GDM1 (cell line): ENCODE measurements at regions not wholly inside any gene's neighbourhood (a gene's known extent, or its start where the extent isn't known, plus 50 kb on each side); places are given as distances from the start of the nearest gene placed in this dataset.
"Not testable (repeated sequence)": the region's sequence is repeated elsewhere in the genome, so short reads cannot be mapped to it uniquely, and the experiment has no call there.

Experiments
- DNase-seq: peaks from one replicate; lab custom pipeline; 2025; lab: John Stamatoyannopoulos, UW

DNA sequence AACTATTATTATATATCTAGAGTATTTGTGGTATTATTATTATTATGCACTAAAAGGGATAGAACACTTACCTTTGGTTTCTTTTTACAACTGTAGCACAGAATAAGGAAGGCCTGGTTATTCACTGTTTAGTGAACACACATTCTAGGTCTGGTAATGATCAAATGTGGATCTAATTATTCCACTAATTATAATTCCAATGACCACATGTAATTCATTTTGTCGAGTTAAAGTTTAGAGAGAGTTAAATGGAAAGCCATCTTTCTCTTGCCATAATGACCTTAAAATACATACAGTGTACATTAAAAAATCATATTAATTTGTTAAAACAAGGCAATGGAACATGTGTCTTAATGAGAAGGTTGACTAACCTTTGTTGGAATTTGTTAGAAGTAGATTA lies 147.8 kb downstream of the SEM1 start:
- no peak for DNase-seq

DNA sequence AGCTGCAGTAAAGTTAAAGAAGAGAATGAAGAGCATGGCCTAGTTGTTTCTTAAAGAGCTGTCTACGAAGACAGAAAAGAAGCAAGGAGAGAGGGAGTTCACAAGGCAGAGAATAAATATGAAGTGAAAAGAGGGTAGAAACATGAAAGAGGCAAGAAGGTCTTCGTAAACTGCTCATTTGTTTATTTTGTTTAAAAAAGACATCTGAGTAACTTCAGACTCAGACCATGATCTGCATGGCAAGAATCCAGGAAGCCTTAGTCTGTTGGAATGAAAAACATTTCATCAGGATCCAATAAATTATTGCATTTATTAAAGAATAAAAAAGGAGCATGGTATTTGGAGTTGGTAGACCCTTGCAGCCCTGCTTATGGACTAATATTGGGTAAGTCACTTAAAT lies 151.1 kb downstream of the SEM1 start:
- no peak for DNase-seq

DNA sequence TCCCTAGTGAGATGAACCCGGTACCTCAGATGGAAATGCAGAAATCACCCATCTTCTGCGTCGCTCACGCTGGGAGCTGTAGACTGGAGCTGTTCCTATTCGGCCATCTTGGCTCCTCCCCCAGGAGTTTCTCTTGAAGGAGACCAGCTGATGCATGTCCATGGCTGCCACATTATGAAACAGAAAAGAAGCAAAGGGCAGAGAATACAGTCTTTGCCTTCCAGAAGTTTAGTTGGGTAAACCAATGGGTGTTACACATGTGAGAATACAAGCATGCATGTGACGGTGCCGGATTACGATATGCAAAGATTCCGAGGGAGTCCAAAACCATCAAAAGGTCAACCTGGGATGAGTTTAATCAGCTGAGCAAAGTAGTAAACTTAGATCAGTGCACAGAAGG lies 151.6 kb downstream of the SEM1 start:
- no peak for DNase-seq

DNA sequence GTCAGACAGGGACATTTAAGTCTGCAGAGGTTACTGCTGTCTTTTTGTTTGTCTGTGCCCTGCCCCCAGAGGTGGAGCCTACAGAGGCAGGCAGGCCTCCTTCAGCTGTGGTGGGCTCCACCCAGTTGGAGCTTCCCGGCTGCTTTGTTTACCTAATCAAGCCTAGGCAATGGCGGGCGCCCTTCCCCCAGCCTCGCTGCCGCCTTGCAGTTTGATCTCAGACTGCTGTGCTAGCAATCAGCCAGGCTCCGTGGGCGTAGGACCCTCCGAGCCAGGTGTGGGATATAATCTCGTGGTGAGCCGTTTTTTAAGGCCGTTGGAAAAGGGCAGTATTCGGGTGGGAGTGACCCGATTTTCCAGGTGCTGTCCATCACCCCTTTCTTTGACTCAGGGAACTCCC lies 152.0 kb downstream of the SEM1 start:
- DNase-seq, result not testable (repeated sequence)

DNA sequence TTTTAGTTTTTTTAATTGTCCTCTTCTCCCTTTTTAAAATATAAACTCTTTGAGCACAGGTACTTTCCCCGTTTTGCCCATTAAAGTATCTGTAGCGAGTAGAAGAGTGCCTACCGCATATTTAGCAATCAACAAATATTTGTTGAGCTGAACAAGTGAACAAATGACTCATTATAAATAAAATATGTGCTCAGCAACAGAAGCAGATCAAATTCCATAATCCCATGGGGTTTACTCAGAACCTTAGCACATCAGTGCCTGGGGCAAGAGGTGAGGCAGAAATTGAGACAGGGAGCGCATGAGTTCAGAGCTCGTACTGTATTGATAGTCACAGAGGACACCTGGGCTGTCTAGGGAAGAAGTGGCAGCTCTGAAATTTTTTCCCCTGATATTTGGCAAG lies 161.0 kb downstream of the SEM1 start:
- no peak for DNase-seq

DNA sequence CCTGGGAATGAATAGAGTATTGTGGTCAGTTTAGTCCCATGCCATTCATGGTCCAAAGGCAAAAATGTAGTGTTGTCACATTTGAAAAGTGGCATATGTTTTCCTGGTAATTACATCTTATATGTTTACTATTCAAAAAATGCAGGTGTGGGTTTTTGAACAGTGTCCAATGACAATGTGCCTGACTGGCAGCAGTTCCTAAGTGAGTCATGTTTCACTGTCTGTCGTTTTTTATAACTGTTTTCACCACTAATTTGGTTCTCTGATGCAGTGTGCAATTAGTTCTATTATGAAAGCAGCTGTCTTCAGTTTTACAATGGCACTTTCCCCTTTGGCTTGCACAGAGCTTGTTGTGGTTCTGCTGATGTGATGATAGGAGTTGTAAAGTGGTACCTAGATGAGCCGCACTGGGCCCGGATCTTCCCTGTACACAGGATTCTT lies 162.3 kb downstream of the SEM1 start:
- DNase-seq, result no peak

DNA sequence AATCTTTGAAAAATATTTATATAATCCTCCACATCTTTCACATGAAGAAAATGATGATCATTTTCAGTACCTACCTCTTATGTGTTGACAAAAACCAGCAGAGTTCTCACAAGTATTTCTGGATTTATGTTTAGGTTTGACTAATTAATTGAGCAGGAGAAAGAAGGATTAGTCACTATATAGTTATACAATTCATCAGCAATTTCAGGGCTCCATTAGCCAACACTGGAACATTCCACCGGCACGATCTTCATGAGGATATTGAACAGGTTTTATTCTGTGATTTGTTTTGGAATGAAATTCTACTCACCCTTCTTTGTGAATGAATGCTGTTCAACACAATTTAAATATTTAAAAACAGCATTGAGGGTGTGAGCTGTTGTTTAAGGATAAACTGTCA lies 163.2 kb downstream of the SEM1 start:
- no peak for DNase-seq

DNA sequence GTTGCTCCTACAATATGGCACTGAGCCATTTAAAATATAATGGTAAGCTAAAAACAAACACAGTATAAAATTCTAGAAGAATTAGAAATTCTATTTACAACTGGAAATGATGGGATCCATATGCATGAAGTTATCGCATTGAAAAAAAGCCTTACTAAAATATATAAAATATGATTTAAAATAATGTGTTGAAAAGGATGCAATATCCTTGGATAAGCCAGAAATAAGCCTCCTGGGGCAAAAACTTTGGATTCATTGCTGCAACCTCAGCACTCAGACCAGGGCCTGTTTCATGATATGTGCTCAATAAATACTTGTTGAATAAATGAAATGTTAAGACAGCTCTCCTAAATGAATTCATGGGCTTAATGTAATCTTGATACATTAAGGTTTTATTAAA lies 170.2 kb downstream of the SEM1 start:
- no peak for DNase-seq

DNA sequence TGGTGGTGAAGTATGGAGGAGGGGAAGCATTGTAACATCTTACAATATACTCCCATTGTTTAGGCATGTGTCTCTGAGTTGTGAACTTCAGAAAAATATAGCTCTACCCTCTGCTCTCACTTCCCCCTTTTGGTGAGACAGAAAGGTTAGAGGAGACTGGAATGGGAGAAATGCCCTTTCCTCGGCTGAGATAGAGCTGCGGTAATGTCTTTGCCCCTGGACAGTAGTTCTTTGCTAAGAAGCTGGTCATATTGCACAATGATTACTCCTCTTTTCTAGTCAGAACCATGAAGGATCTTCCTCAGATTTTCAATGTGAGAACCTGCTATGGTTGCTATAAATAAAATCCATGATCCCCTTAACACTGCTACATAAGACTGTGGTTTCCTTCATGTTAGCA lies 171.0 kb downstream of the SEM1 start:
- no peak for DNase-seq

DNA sequence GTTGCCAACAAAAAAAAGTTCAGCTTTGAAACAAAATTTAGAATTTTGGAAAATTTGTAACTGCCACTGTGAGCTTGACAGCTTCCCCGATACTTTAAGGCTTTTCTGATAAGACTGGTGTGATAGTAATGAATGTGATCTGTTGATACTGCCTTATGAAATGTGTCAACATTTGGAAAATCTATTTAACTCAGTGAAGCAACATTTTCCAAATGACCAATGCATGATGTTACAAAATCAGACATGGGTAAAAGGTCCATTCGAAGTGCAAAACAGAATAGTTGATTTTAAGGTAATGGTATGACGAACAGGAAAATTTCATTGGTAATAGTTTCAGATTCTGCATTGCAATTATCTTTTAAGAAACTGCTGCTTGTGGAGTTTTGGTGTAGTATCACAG lies 175.4 kb downstream of the SEM1 start:
- DNase-seq, result no peak

DNA sequence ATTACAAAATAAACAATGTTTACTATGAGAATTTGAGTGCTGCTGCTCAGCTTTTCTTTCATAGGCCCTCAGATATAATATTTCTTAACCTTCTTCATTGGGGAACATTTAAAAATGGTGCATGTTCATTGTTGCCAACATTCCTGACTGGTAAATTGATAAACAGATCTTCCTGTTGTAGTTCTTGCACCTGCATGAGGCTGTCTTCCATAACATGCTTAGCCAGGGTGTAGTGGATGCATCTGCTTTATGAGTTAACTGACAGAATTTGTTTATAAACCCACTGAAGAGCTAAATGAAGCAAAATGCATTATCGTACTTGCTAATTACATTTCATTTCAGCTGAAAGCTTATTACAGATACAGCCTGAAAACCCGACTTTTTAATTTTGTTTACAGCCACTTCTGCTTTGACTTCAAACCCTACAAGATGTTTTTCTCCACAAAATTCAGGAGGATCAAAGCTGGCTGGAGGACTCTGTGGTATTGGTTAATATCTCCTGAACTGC lies 177.2 kb downstream of the SEM1 start:
- DNase-seq, result no peak

DNA sequence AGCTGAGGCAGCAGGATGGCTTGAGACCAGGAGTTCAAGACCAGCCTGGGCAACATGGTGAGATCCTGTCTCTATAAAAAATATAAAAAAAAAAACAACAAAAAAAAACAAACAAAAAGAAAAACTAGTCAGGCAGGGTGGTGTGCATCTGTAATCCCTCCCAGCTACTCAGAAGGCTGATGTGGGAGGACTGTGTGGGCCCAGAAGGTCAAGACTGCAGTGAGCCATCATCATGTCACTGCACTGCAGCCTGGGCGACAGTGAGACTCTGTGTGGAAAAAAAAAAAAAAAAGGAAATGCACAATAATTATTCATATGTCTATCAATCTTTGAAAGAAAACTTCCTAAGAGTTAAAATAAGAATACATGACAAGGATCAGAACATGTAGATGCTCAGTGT lies 178.3 kb downstream of the SEM1 start:
- no peak for DNase-seq

DNA sequence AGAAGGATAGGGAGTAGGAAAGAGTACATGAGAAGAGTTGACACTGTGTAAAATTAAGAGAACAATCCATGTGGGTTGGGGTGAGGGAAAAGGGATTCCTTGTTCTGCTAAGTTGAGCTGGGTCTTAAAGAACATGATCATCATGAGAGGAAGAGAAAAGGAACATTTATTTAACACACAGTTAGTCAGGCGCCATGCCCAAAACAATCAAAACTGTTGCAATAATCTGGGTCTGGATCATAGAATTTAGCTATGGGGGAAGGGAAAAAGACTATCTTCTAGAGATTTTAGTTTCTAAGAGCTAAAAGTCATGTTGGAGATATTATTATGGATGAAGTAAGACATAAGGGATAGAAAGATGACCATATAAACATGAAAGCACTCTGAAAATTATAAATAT lies 178.9 kb downstream of the SEM1 start:
- DNase-seq, result no peak

DNA sequence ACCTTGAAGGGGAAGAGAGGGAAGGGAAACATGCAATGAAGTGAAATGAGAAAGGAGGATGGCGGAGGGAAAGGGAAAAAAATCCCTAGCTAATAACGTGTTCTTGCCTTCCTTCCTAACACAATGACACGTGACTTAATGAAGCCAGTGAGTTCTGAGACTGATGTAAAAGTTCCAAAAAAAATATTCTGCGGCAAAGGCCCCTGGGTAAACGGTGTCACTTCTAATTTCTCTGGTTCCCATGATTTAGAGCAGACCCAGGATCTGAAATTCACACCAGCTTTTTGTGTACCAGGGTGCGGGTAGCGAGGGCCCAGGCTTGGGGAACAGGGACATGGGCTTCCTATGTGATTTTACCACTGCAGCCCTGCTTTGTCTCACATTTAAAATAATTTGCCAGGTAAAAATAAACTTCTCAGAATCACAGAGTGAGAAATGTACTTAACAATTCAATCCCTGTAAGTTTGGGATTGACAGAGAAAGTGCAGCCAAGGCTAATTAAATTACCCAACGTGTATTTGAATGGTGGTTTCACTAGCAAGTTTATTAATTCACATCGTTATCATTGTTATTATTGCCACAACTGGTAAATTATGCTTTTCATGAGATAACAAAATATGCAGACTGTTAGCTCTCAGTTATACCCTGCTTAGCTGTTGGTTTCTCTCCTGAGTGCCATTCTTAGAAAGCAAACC lies 182.4 kb downstream of the SEM1 start:
- DNase-seq, result no peak

DNA sequence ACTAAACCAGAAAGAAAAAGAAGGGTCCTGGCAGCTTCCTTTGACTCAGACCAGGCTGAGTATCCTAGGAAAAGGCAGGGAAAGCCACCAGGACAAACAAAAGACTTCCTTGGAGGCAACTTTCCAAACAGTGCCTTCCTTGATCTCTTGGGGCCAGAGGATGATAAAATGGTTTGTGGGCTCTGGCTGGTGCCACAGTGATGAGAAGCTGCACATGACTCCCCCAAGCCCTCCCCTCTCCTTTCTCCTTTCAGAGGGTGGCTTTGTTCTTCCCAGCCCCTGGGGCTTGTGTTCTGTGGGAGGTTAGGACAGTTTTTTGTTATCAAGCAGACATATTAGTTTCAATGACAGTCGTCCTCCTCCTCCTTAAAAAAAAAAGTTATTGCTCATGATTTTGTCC lies 183.2 kb downstream of the SEM1 start:
- DNase-seq, result no peak

DNA sequence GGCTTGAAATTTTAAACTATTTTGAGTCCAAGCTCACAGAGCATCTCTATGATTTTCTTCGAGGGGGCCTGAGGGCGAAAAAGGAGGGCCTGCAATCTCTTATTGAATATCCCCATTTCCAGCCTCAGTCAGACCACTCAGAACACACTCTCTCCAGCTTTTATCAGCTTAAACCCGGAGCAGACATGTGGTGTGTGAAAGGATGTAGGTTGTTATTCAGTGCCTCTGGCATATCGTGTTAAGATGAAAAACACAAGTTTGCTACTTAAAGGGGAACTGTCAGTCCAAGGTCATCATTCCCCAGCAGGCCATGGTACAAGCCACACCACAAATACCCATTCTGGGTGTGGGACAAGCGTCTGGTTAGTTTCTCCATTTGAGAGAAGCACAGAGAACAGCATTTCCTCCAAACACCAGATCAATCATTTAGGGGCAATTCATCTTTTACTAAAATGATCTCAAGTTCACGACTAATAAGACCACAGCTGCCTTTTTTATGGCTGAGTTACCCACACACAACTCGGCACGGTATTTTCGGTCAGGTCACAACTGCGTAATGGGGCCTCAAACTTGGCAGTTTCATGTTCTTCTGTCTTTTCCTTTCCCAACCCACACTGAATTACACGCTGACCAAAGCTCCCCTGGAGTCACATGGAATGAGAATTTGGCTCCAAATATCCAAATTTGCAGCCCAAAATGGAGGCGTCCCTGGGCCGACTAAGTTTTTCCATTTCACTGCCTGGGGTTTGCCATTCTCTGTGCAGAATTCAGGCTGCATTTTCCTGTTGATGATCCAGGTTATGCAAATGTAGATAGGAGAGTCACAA lies 188.4 kb downstream of the SEM1 start:
- DNase-seq, result no peak

DNA sequence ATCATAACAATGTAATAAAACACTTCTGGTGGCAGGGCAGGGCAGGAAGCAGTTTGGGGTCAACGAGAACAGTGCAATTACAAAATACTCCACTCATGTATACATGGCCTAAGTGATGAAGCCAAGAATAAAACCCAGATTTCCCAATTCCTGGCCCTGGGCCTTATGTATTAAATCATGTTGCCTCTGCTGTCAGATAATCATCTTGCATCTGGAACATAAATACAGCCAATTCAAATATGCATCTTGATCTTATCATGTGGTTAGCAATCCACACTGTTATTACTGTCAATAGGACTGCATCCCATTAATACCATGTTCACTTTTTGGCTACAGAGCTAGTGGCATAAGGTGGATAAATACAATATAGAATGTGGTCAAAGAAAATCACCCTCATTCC lies 186.5 kb upstream of the SLC25A13 start:
- DNase-seq, result no peak

DNA sequence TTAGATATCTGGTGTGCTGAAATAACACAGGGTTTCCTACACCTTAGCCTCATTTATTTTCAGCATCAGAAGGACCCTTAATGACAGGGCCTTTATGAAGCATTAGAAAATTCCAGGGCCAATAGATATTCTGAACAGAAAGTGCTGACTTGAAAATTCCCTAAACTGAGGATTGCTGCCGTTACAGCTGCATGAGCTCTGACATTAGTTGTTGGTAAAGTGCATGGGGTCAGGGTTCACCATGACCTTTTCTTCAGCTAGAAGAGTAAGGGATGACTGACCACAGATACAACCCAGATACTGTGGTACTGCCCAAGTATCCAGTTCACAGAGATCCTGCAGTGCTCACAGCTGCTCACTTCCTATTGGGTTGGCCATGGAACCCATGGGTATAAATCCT lies 181.7 kb upstream of the SLC25A13 start:
- no peak for DNase-seq

DNA sequence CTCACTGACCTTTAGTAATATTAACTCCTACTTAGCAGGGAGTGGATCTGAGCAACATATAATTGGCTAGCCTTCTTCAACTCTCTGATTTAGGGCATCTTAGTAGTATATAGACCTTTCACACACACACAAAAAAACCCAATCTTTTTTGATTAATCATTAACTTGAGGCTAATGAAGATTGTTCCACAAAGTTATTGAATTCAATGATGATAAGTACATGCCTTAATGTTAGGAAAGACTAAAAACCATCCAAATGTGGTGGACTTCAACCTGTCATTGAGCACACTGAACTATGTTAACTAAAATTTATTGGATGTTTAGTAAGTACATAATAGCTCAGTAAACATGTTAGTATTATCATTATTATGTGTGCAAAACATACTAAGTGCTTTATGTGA lies 179.4 kb upstream of the SLC25A13 start:
- DNase-seq, result no peak

DNA sequence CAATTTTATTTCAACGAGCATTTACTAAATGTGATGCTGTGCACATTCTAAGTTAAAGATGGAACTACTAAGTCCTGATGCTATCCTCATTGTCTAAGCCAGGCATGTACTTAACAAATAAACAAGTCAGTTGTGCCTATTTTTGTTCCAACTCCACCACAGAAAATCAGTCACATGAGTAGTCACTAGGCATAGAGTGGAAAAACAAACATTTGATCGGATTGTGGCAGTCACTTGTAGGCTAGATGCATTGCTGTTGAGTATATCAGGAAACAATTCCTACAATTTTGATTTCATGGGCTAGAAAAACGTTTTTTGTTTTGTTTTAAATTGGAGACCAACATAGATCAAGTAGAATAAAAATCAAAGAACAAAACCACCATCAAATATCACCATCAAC lies 177.6 kb upstream of the SLC25A13 start:
- DNase-seq, result no peak

DNA sequence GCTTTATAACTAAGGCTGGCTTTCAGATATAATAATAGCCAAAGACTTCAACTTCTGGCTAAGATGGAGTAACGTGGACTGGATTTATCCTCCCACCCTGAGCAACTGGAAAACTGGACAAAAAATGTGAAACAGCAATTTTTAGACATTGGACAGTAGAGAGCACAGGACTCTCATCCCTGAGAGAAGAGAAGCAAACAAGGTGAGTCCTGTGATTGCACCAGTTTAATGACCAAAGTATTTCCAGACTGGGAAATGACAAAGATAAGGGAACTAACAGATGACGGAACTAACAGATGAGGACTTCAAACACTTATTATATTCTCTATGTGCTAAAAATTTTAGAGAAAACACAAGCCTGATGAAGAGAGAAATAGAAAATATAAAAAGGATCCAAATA lies 175.7 kb upstream of the SLC25A13 start:
- DNase-seq, result no peak

DNA sequence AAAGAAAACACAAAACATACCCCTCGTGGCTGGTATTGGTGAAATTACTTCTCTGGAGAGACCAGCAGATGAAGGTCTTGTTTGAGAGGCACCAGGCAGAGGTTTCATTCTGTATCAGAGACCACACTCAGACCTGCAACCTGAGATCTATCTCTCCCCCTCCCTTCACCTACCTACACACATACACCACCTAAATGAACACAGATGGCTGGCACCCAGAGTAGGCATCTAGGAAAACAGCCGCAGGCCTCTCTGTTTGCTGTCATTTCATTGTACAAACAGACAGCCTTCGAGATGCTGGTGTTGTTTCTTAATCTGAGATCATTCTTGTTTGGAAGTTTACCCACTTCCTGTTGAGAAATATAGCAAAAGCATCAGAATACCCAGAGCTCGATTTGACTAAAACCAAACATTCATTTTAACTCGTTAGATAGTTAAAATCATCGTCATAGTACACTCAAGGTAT lies 173.9 kb upstream of the SLC25A13 start:
- DNase-seq, result no peak

DNA sequence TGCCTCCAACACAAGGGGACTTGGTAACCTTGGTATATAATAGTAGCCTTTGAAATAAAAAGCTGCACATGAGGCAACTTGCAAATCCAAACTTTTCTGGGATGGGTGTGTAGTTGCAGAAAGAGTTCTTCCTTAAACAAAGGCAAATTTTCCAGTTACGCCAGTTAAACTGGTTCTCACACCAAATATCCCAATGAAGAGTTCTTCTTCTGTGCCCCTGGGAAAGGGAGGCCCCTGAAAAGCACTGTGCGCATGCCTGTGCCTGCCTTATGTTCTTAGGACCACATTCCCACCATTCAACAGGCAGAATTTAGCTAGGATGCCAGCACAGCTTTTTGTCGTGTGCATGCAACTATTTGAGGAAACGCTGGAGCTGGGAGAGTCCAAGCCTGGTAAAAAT lies 164.8 kb upstream of the SLC25A13 start:
- no peak for DNase-seq
